Common myeloid progenitor, CD34-positive (primary cell): ENCODE measurements at regions not wholly inside any gene's neighbourhood (a gene's known extent, or its start where the extent isn't known, plus 50 kb on each side); places are given as distances from the start of the nearest gene placed in this dataset.

Experiments
- CTCF ChIA-PET: fragments of 350-600 bp; sonication (Branson Sonifier 250); formaldehyde crosslinking; loops from one replicate; lab custom pipeline; 2021; ENCODE audit warnings: antibody characterized with exemption; lab: Charles Lee
- POLR2A ChIA-PET: fragments of 350-600 bp; sonication (Branson Sonifier 250); formaldehyde crosslinking; loops from one replicate; lab custom pipeline; 2021; ENCODE audit warnings: antibody characterized with exemption; lab: Charles Lee
- DNase-seq, 3 donors: peaks; one replicate each; pipeline versions ENCODE4 v3.0.0 to v3.0.0-alpha.2; 2013
- H3K27ac ChIP-seq, 2 experiments: 1 replicate in 1 of 2; 2 replicates in 1 of 2; pipeline ENCODE4 v1.7.0; 2013; ENCODE audit warnings: inconsistent platforms in 2 of 2, low read length in 2 of 2, mild to moderate bottlenecking in 2 of 2, low read depth in 1 of 2, moderate library complexity in 1 of 2; ENCODE audit not compliant: severe bottlenecking in 2 of 2, insufficient read depth in 1 of 2, poor library complexity in 1 of 2
- H3K27me3 ChIP-seq, 5 experiments: replicated peaks in 2 of 5; 1 replicate in 3 of 5; 2 replicates in 2 of 5; pipeline versions ENCODE4 v1.6.1 to v1.7.0; 2013; ENCODE audit warnings: low read length in 4 of 5, mild to moderate bottlenecking in 2 of 5, moderate library complexity in 2 of 5, inconsistent platforms in 1 of 5; ENCODE audit not compliant: insufficient read depth in 5 of 5, control insufficient read depth in 4 of 5
- H3K36me3 ChIP-seq, 4 experiments: 1 replicate in 2 of 4; 2 replicates in 2 of 4; pipeline versions ENCODE4 v1.6.1 to v1.7.0; 2013; ENCODE audit warnings: low read length in 3 of 4, control low read depth in 1 of 4, mild to moderate bottlenecking in 1 of 4; ENCODE audit not compliant: control insufficient read depth in 4 of 4, insufficient read depth in 4 of 4
- H3K4me1 ChIP-seq, 4 experiments: 1 replicate in 3 of 4; 2 replicates in 1 of 4; pipeline versions ENCODE4 v1.6.1 to v1.7.1; 2013; ENCODE audit warnings: low read length in 3 of 4, mild to moderate bottlenecking in 3 of 4, control low read depth in 1 of 4, inconsistent platforms in 1 of 4, moderate library complexity in 1 of 4; ENCODE audit not compliant: control insufficient read depth in 4 of 4, insufficient read depth in 4 of 4; ENCODE audit errors: control extremely low read depth in 1 of 4
- H3K4me3 ChIP-seq, 7 experiments: 1 replicate in 4 of 7; 2 replicates in 3 of 7; pipeline versions ENCODE4 v1.5.1 to v1.7.0; 2013; ENCODE audit warnings: mild to moderate bottlenecking in 7 of 7, low read length in 6 of 7, moderate library complexity in 6 of 7, inconsistent platforms in 2 of 7, low read depth in 2 of 7, control low read depth in 1 of 7; ENCODE audit not compliant: insufficient read depth in 4 of 7, control insufficient read depth in 1 of 7; ENCODE audit errors: extremely low read depth in 1 of 7
- H3K9me3 ChIP-seq, 5 experiments: 1 replicate in 4 of 5; 2 replicates in 1 of 5; pipeline versions ENCODE4 v1.6.1 to v1.7.1; 2013; ENCODE audit warnings: low read length in 4 of 5, mild to moderate bottlenecking in 2 of 5, inconsistent platforms in 1 of 5, low read depth in 1 of 5, moderate library complexity in 1 of 5; ENCODE audit not compliant: control insufficient read depth in 4 of 5, insufficient read depth in 2 of 5; ENCODE audit errors: control extremely low read depth in 1 of 5
- WGBS: methylation state at CpG from one replicate; pipeline ENCODE4 v1.1.5; 2013; ENCODE audit not compliant: insufficient coverage; 5-methylcytosine and 5-hydroxymethylcytosine counted together

- POLR2A ChIA-PET = no interaction called here
Observed at GRCh38 chr11:116688202-116688540, 84.6 kb downstream of the BUD13 start.

GRCh38 chr11:116687458-116688201, 85.2 kb downstream of the BUD13 start:
- H3K27ac ChIP-seq = no peak overlapping the region
- H3K27me3 ChIP-seq = peaks cover 0 to 3% (median 0%) of the 10 kb centered on the region in 5 experiments
- H3K36me3 ChIP-seq = no peaks in the 10 kb centered on the region
- no peak for DNase-seq
- POLR2A ChIA-PET = no interaction called here
- CTCF ChIA-PET = interaction anchor here (0.9 kb wide), 1 partner anchor 174 kb away, joined by 3 read pairs; no protein-coding TSS in a partner anchor
- H3K4me1 ChIP-seq = peaks cover 0 to 3% (median 0%) of the 10 kb centered on the region in 4 experiments
- no peak overlapping the region for H3K4me3 ChIP-seq
- WGBS = 87% methylated on average over 3 of the region's 6 CpGs
- H3K9me3 ChIP-seq = peaks cover 0 to 2% (median 0%) of the 10 kb centered on the region in 5 experiments

More at GRCh38 chr11:116688202-116688540, 84.6 kb downstream of the BUD13 start:
- CTCF ChIA-PET = interaction anchor here (0.9 kb wide), 1 partner anchor 175 kb away, joined by 3 read pairs; no protein-coding TSS in a partner anchor
- Histone ChIP-seq H3K9me3 (no peaks in the 10 kb centered on the region), H3K4me3 (no peak overlapping the region), H3K36me3 (no peaks in the 10 kb centered on the region), H3K27ac (no peak overlapping the region), H3K4me1 (peaks cover 0 to 3% (median 0%) of the 10 kb centered on the region in 4 experiments), H3K27me3 (peaks cover 0 to 3% (median 0%) of the 10 kb centered on the region in 5 experiments)
- 100% methylated on average over 1 of the region's 6 CpGs for WGBS
- DNase-seq = no peak

DNA sequence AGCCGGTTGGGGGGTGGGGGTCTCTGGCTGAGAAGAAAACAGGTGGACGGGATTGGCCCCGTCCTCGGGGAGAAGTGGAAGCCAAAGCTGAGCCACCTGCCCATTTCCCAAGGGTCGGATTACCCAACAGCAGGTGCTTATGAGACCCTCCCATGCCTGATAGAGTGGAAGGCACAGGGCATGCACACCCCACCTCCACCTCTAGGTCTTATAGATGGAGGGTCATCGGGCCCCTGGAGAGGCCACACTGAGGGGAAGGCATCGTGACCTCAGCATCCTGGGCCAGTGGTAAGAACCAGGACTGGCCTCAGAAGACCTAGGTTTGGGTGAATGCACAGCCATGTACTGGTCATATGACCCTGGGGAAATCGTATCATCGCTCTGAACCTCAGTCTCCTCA, 85.9 kb downstream of the BUD13 start:
- Histone ChIP-seq H3K36me3 (no peaks in the 10 kb centered on the region), H3K27ac (no peak overlapping the region), H3K27me3 (peaks cover 0 to 3% (median 0%) of the 10 kb centered on the region in 5 experiments), H3K9me3 (peaks cover 0 to 2% (median 0%) of the 10 kb centered on the region in 5 experiments), H3K4me1 (peaks cover 0 to 3% (median 0%) of the 10 kb centered on the region in 4 experiments), H3K4me3 (no peak overlapping the region)
- 71% methylated on average over 6 of the region's 9 CpGs for WGBS
- ChIA-PET CTCF (no interaction called here), POLR2A (no interaction called here)
- no peak for DNase-seq

DNA sequence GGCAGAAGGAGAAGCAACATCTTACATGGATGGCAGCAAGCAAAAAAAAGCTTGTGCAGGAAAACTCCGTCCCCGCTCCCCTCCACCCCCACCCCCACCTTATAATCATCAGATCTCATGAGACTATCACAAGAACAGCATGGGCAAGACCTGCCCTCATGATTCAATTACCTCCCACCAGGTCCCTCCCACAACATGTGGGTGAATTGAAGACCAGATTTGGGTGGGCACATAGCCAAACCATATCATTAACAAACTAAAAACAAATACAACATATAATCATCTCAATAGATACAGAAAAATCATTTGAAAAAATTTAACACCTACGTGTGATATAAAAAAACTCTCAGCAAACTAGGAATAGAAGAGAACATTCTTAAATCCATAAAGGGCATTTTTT, 88.8 kb downstream of the BUD13 start:
- CTCF ChIA-PET = no interaction called here
- peaks cover 0 to 3% (median 0%) of the 10 kb centered on the region in 5 experiments for H3K27me3 ChIP-seq

DNA sequence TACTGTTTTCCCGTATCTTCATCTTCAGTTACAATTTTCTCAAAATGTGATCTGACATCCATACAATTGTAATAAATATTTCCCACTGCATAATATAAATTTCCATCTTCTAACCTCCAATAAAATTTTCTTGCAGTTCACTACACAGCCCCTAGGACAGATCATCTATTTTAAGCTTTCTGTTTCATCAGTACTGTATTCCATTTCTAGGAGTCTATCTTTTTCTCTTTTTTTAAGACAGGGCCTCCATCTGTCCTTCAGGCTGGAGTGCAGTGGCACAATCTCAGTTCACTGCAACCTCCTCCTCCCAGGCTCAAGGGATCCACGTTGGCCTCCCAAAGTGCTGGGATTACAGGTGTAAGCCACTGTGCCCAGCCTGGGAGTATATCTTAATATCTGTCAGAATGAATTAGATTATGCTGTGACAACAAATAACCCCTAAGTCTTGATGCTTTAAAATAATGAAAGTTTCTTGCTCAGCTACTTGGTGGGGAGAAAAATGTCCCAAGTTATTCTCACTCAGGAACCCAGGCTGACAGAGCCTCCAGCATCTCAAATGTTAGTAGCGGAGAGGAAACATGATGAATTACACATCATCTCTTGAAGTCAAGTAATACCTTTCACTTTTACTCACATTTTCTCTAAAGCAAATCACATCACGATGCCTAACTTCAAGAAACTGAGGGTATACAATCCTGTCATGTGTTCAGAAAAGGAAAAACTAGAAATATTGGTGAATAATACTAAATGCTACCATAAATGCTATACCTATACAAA, 92.2 kb downstream of the BUD13 start:
- no peaks in the 10 kb centered on the region for H3K36me3 ChIP-seq
- no peak for DNase-seq
- POLR2A ChIA-PET = no interaction called here
- no peak overlapping the region for H3K27ac ChIP-seq
- no peak overlapping the region for H3K4me3 ChIP-seq
- H3K4me1 ChIP-seq = no peaks in the 10 kb centered on the region
- 100% methylated on average over 2 of the region's 4 CpGs for WGBS
- CTCF ChIA-PET = no interaction called here
- H3K27me3 ChIP-seq = peaks cover 0 to 3% (median 0%) of the 10 kb centered on the region in 5 experiments
- H3K9me3 ChIP-seq = peaks cover 0 to 6% (median 2%) of the 10 kb centered on the region in 5 experiments

More for the DNA sequence above, 88.8 kb downstream of the BUD13 start:
- H3K9me3 ChIP-seq = peaks cover 0 to 2% (median 0%) of the 10 kb centered on the region in 5 experiments
- POLR2A ChIA-PET = no interaction called here
- no peaks in the 10 kb centered on the region for H3K4me1 ChIP-seq
- no peak for DNase-seq
- H3K4me3 ChIP-seq = no peak overlapping the region
- H3K36me3 ChIP-seq = no peaks in the 10 kb centered on the region
- WGBS = no CpG with 5 or more reads among the region's 3 CpGs
- no peak overlapping the region for H3K27ac ChIP-seq

GRCh38 chr11:116678887-116679286, 93.9 kb downstream of the BUD13 start:
- no peak for DNase-seq
- H3K36me3 ChIP-seq = no peaks in the 10 kb centered on the region
- no peak overlapping the region for H3K27ac ChIP-seq
- CTCF ChIA-PET = interaction anchor here (1.2 kb wide), 1 partner anchor 12 kb away, joined by 3 read pairs; no protein-coding TSS in a partner anchor
- 100% methylated on average over 1 of the region's 3 CpGs for WGBS
- H3K4me1 ChIP-seq = no peaks in the 10 kb centered on the region
- H3K27me3 ChIP-seq = no peaks in the 10 kb centered on the region
- no peak overlapping the region for H3K4me3 ChIP-seq
- POLR2A ChIA-PET = no interaction called here
- peaks cover 0 to 6% (median 2%) of the 10 kb centered on the region in 5 experiments for H3K9me3 ChIP-seq
